SW 1271 (cell line): ENCODE measurements at regions not wholly inside any gene's neighbourhood (a gene's known extent, or its start where the extent isn't known, plus 50 kb on each side); places are given as distances from the start of the nearest gene placed in this dataset.

Experiments
- DNase-seq, 2 experiments: peaks; one replicate each; lab custom pipeline; 2025; lab: John Stamatoyannopoulos, UW

GRCh38 chr2:53448086-53448485 lies 319.5 kb upstream of the CHAC2 start:
- no peak for DNase-seq

- DNase-seq, result no peak
Measured at GRCh38 chr2:53445383-53446070, 322.1 kb upstream of the CHAC2 start.

- DNase-seq, result no peak
Measured at GRCh38 chr2:53442783-53443182, 324.8 kb upstream of the CHAC2 start.

DNA sequence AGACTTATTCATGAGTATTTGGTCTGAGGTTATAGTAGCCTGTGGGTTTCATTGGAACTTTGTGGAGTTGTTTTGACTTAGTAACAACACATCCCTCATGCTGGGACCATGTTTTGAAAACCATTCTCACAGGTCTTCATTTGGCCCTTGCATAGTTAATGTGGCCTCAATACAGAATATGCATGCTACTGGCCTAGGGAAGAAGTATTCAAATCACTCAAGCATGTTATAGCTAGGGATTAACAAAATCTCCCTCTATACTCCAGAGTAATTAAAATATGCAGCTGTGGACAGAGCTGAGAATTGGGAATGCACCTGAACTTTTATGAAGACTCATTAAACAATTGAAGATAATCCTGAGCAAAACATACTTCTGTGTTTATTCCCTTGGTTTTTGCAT lies 325.5 kb upstream of the CHAC2 start:
- DNase-seq, result no peak

- no peak for DNase-seq
Measured at GRCh38 chr2:53438692-53439091, 328.9 kb upstream of the CHAC2 start.

DNA sequence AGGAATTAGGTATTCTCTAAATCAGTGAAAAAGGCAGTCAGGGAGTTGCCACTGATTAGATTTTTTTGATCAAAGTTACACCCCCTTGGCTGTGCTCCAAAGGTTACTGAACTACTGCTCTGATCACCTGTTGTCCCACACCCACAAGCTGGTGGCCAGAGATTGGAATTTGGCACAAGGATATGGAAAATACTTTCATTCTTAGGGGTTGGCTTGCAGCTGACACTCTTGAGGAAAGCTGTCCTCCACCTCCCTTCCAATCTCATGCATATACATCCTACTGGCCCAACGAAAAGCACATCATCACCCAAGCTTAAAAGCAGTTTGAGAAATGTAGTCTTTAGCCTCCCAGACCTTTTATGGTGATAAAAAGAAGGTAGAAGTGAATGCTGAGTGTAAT lies 329.5 kb upstream of the CHAC2 start:
- DNase-seq, result no peak

- no peak for DNase-seq
Measured at GRCh38 chr2:53437371-53437770, 330.2 kb upstream of the CHAC2 start.

DNA sequence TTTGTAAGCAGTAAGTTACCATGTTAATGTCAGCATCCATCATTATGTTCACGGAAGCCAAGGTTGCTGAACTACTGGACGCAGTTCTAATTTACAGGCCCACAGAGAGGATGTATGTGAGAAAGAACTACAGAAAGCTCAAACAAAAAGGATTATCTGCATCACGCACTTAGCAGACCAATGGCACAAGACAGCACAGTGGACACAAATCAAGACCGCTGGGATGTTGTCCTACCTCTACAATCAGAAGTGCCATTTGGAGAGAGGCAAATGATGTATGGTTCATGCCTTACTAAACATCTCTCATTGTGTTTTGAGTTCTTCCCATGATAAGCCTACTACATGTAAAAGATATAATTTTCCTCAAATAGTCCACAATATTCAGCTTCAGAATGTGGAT lies 330.7 kb upstream of the CHAC2 start:
- no peak for DNase-seq

DNA sequence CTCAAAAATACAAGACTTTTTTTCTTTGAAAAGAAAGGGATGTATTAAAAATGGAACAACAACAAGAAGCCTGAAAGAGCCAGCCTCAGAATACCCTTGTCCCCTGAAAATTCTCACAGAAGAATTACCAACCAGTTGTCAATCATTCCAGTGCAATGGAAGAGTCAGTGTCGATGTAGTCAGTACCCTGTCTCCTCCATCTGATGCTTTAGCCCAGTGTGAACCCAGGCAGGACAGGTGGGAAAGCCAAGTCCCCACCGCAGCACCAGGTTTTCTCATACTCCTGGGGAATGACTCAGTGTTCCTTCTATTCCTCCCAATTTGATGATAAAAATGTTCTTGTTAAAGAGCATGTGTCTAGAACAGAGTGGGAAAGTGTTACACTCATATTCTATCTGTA lies 332.0 kb upstream of the CHAC2 start:
- no peak for DNase-seq

GRCh38 chr2:53434466-53434865 lies 333.1 kb upstream of the CHAC2 start:
- no peak for DNase-seq

- no peak for DNase-seq
Measured at GRCh38 chr2:53432936-53433335, 334.7 kb upstream of the CHAC2 start.

GRCh38 chr2:53429901-53430300 lies 337.7 kb upstream of the CHAC2 start:
- no peak for DNase-seq

- no peak for DNase-seq
Measured at GRCh38 chr2:53424902-53425301, 342.7 kb upstream of the CHAC2 start.

DNA sequence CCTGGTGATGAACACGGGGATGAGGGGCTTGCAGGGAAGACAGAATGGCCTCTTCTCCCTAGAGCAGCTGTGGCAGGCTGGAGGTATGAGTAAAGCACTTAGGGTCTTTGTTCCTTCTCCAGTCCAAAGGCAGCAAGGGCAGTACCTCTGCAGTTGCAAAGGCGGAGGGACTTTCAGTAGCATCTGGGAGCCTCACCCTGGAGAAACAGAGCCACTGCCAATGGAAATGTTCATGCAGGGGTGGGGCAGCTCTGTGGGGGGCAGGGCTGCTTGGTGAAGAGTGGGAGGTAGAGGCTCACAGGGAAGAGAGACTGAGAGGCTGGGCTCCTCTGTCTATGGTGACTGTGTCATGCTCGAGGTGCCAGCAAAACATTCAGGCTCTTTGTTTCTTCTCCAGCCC lies 344.1 kb upstream of the CHAC2 start:
- DNase-seq, result no peak

GRCh38 chr2:53422979-53423378 lies 344.6 kb upstream of the CHAC2 start:
- DNase-seq, result peak in 1 of 2 experiments; percentile 36

- DNase-seq, result no peak
Measured at GRCh38 chr2:53417385-53417784, 350.2 kb upstream of the CHAC2 start.

GRCh38 chr2:53407363-53408080 lies 360.1 kb upstream of the CHAC2 start:
- no peak for DNase-seq

GRCh38 chr2:53403792-53404413 lies 363.7 kb upstream of the CHAC2 start:
- peak; percentile 71 to 76 for DNase-seq

DNA sequence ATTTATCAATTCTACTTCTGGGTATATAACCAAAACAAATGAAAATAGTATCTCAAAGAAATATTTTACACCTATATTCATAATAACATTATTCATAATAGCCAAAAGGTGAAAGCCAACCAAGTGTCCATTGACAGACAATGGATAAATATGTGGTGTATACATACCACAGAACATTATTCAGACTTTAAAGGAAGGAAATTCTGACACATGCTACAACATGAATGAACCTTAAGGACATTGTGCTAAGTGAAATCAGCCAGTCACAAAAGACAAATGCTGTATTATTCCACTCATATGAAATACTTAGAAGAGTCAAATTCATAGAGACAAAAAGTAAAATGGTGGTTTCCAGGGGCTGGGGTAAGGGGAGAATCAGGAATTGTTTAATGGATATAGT lies 370.5 kb upstream of the CHAC2 start:
- DNase-seq, result no peak

DNA sequence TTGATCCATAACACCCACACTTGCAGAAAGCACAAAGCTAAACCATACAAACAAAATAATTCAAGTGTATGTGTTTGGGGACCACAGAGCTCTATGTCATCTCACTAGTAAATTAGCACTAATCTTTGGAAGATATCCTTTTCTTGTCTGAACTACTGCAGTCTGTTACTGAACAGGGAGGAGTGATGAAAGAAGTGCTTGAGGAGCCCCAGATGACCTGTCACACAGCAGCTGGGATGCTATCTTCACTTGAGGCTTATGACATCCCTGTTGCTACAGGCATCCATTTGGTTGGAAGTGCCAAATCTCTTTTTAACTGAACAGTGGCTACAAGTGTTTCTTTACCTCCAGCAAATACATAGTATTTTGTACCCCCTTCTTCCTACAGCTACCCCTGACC lies 386.3 kb upstream of the CHAC2 start:
- no peak for DNase-seq

DNA sequence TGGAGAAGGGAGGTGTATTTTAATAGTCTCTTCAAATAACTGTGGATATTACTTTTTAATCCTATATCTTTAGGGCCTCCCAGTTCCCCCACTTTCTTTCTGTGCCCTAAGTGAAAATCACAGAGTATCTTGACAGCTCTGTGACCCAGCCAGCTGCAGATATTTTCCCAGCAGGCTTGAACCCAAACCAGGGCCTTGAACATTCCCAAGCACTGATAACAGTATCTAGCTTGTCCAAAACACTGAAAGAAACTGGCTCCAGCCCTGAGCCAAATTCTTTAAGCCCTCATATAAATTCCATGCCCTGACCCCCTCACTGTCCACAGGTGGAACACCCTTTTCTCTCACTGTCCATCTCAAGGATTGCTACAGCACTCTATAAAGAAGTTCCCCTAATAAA lies 388.1 kb upstream of the CHAC2 start:
- DNase-seq, result no peak

DNA sequence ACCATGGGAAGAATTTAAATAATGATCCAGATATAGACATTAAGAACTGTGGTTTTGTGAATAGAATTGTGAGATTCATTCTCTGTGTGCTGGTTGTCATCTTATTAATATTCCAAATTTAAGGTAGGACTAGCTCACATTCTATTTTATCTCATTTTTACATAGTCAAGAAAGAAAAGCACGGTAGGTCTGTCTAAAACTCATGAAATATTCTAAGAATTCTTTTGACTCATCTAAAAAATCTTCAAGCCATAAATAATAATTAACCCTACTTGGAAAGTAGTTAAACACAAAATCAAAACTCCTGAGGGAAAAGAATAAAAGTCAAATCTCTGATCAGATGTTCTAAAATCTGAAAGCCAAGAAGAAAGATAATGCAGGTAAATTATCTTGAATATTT lies 388.8 kb upstream of the CHAC2 start:
- DNase-seq, result no peak

GRCh38 chr2:53373126-53373525 lies 394.5 kb upstream of the CHAC2 start:
- DNase-seq, result no peak
